ENCODE measurements at regions not wholly inside any gene's neighbourhood (a gene's known extent, or its start where the extent isn't known, plus 50 kb on each side); places are given as distances from the start of the nearest gene placed in this dataset.

- TF ChIP-seq EZH2 (IDR thresholded peaks at IDR 0.05; ENCODE audit: low read length) (no peak), CTCF (optimal IDR thresholded peaks at IDR 0.05 in 1 of 3, IDR thresholded peaks at IDR 0.05 in 1 of 3, conservative IDR thresholded peaks at IDR 0.05 in 1 of 3; ENCODE audit: extremely low read depth in 1 of 3, insufficient read depth in 2 of 3, low read length in 3 of 3) (no peak)
- Histone ChIP-seq H3K36me3 (ENCODE audit: control insufficient read depth in 2 of 2, extremely low read depth in 1 of 2, insufficient read depth in 2 of 2, low read length in 2 of 2) (no peaks in the 10 kb centered on the region), H3K4me1 (ENCODE audit: control insufficient read depth, extremely low read depth, insufficient read depth, low read length) (no peaks in the 10 kb centered on the region), H3K4me3 (ENCODE audit: control insufficient read depth in 2 of 3, extremely low read depth in 1 of 3, insufficient read depth in 2 of 3, low read depth in 1 of 3, low read length in 3 of 3) (no peak overlapping the region), H3K27me3 (ENCODE audit: control insufficient read depth, extremely low read depth, insufficient read depth, low read length) (no peaks in the 10 kb centered on the region), H3K9ac (ENCODE audit: control insufficient read depth, extremely low read depth, insufficient read depth, low read length) (no peak overlapping the region), H3K79me2 (ENCODE audit: control insufficient read depth, insufficient read depth, low read length) (no peaks in the 10 kb centered on the region), H3K27ac (ENCODE audit: control insufficient read depth, insufficient read depth, low read length) (no peak overlapping the region), H3K9me1 (ENCODE audit: control insufficient read depth, extremely low read depth, insufficient read depth, low read length) (no peaks in the 10 kb centered on the region), H3K9me3 (ENCODE audit: control insufficient read depth, low read depth, low read length) (no peaks in the 10 kb centered on the region), H2AFZ (ENCODE audit: control insufficient read depth, low read length) (no peak overlapping the region), H4K20me1 (ENCODE audit: control insufficient read depth, extremely low read depth, insufficient read depth, low read length) (no peaks in the 10 kb centered on the region), H3K4me2 (ENCODE audit: control insufficient read depth, extremely low read depth, insufficient read depth, low read depth, low read length) (no peak overlapping the region)
- dilution Hi-C loops (cut with MboI; ENCODE audit: extremely low pct_ligation_motif_present, low sequenced_read_pairs), result no loop called here
- DNase-seq (ENCODE audit: low read depth, low spot score) (no peak), FAIRE-seq (no peak)
These were observed 91.5 kb upstream of the WASF3 start for GRCh38 chr13:26465954-26466353.

- DNase-seq (ENCODE audit: low read depth, low spot score), result no peak
- H3K4me2 ChIP-seq (ENCODE audit: control insufficient read depth, extremely low read depth, insufficient read depth, low read depth, low read length), result no peak overlapping the region
- dilution Hi-C loops (cut with MboI; ENCODE audit: extremely low pct_ligation_motif_present, low sequenced_read_pairs), result no loop called here
These were observed 89.2 kb upstream of the WASF3 start for GRCh38 chr13:26468265-26468801.

More at GRCh38 chr13:26468265-26468801, 89.2 kb upstream of the WASF3 start:
- no peak overlapping the region for H2AFZ ChIP-seq (ENCODE audit: control insufficient read depth, low read length)
- no peaks in the 10 kb centered on the region for H3K9me1 ChIP-seq (ENCODE audit: control insufficient read depth, extremely low read depth, insufficient read depth, low read length)
- no peak for FAIRE-seq
- no peaks in the 10 kb centered on the region for H3K36me3 ChIP-seq (ENCODE audit: control insufficient read depth in 2 of 2, extremely low read depth in 1 of 2, insufficient read depth in 2 of 2, low read length in 2 of 2)
- H3K27me3 ChIP-seq (ENCODE audit: control insufficient read depth, extremely low read depth, insufficient read depth, low read length), result no peaks in the 10 kb centered on the region
- H3K4me3 ChIP-seq (ENCODE audit: control insufficient read depth in 2 of 3, extremely low read depth in 1 of 3, insufficient read depth in 2 of 3, low read depth in 1 of 3, low read length in 3 of 3), result no peak overlapping the region
- no peak for TF ChIP-seq CTCF (optimal IDR thresholded peaks at IDR 0.05 in 1 of 3, IDR thresholded peaks at IDR 0.05 in 1 of 3, conservative IDR thresholded peaks at IDR 0.05 in 1 of 3; ENCODE audit: extremely low read depth in 1 of 3, insufficient read depth in 2 of 3, low read length in 3 of 3)
- no peak for TF ChIP-seq EZH2 (IDR thresholded peaks at IDR 0.05; ENCODE audit: low read length)
- H3K4me1 ChIP-seq (ENCODE audit: control insufficient read depth, extremely low read depth, insufficient read depth, low read length), result no peaks in the 10 kb centered on the region
- H3K27ac ChIP-seq (ENCODE audit: control insufficient read depth, insufficient read depth, low read length), result no peak overlapping the region
- H4K20me1 ChIP-seq (ENCODE audit: control insufficient read depth, extremely low read depth, insufficient read depth, low read length), result no peaks in the 10 kb centered on the region
- H3K9ac ChIP-seq (ENCODE audit: control insufficient read depth, extremely low read depth, insufficient read depth, low read length), result no peak overlapping the region
- no peaks in the 10 kb centered on the region for H3K79me2 ChIP-seq (ENCODE audit: control insufficient read depth, insufficient read depth, low read length)
- H3K9me3 ChIP-seq (ENCODE audit: control insufficient read depth, low read depth, low read length), result no peaks in the 10 kb centered on the region
